SU-DHL-6 (cell line): ENCODE measurements at regions not wholly inside any gene's neighbourhood (a gene's known extent, or its start where the extent isn't known, plus 50 kb on each side); places are given as distances from the start of the nearest gene placed in this dataset.

Experiments used
- H2AFZ ChIP-seq: fragments of 200-600 bp; sonication (generic); 2 replicates; pipeline ENCODE4 v1.6.1; 2014; ENCODE audit warnings: low read depth, mild to moderate bottlenecking, moderate library complexity, mixed read lengths, antibody characterized with exemption, low read length; ENCODE audit not compliant: severe bottlenecking
- H3F3A ChIP-seq: fragments of 200-600 bp; shearing (Covaris generic); 2 replicates; pipeline ENCODE4 v1.6.0; 2016; ENCODE audit warnings: antibody characterized with exemption, mild to moderate bottlenecking; ENCODE audit not compliant: insufficient read depth
- H3K27ac ChIP-seq: fragments of 200-600 bp; sonication (generic); 2 replicates; pipeline ENCODE4 v1.5.1; 2016; ENCODE audit warnings: low read depth, mild to moderate bottlenecking, low read length, moderate library complexity, mixed read lengths
- H3K27me3 ChIP-seq: fragments of 200-600 bp; sonication (generic), shearing (Covaris generic); 2 replicates; pipeline ENCODE4 v1.6.0; 2014; ENCODE audit warnings: mild to moderate bottlenecking, low read length
- H3K36me3 ChIP-seq: fragments of 200-600 bp; sonication (generic); 2 replicates; pipeline ENCODE4 v1.6.1; 2014; ENCODE audit warnings: mild to moderate bottlenecking, low read length, mixed read lengths
- H3K4me2 ChIP-seq: fragments of 300-600, 200-600 bp; shearing (Covaris generic), sonication (generic); 2 replicates; pipeline ENCODE4 v1.6.0; 2014; ENCODE audit warnings: low read length, low read depth, mild to moderate bottlenecking; ENCODE audit not compliant: poor library complexity, severe bottlenecking
- H3K4me3 ChIP-seq: fragments of 200-600 bp; sonication (generic); 2 replicates; pipeline ENCODE4 v1.5.1; 2014; ENCODE audit warnings: antibody characterized with exemption, low read length, mild to moderate bottlenecking, mixed read lengths; ENCODE audit not compliant: insufficient read depth, poor library complexity, severe bottlenecking
- H3K79me2 ChIP-seq: fragments of 200-600 bp; sonication (generic); 2 replicates; pipeline ENCODE4 v1.6.1; 2014; ENCODE audit warnings: mild to moderate bottlenecking, low read length, moderate library complexity; ENCODE audit not compliant: insufficient read depth
- H3K9ac ChIP-seq: fragments of 200-600 bp; sonication (generic); 2 replicates; pipeline ENCODE4 v1.7.0; 2014; ENCODE audit warnings: mild to moderate bottlenecking, low read length
- H3K9me2 ChIP-seq: fragments of 200-600 bp; sonication (generic); replicated peaks from 2 replicates; pipeline ENCODE4 v1.6.1; 2014; ENCODE audit warnings: low read length; ENCODE audit not compliant: insufficient read depth
- H3K9me3 ChIP-seq: fragments of 200-600 bp; sonication (generic); 2 replicates; pipeline ENCODE4 v1.6.1; 2014; ENCODE audit warnings: low read length, mixed read lengths; ENCODE audit not compliant: insufficient read depth
- H4K20me1 ChIP-seq: fragments of 200-600 bp; sonication (generic); 2 replicates; pipeline ENCODE4 v1.6.1; 2014; ENCODE audit warnings: low read depth, mild to moderate bottlenecking, antibody characterized with exemption, low read length, moderate library complexity, mixed read lengths
- EZH2phosphoT487 ChIP-seq: fragments of 200-600 bp; sonication (generic), shearing (Covaris generic); conservative IDR thresholded peaks from 2 replicates; pipeline ENCODE4 v1.6.1; 2018; ENCODE audit warnings: mild to moderate bottlenecking, antibody characterized with exemption, low read length, moderate library complexity, mixed read lengths
- TF ChIP-seq, protein P1 (sequence below): fragments of 200-600 bp; sonication (generic); IDR thresholded peaks from one replicate; pipeline ENCODE4 v1.5.1; 2017; ENCODE audit warnings: antibody characterized with exemption, mild to moderate bottlenecking, low read length, moderate library complexity; ENCODE audit not compliant: insufficient read depth, poor library complexity, severe bottlenecking

GRCh38 chr3:117989982-117990381, 1044.7 kb downstream of the IGSF11 start:
- Histone ChIP-seq H3K27me3 (no peaks in the 10 kb centered on the region), H3K4me2 (no peak overlapping the region), H4K20me1 (no peaks in the 10 kb centered on the region), H3F3A (no peaks in the 10 kb centered on the region), H3K79me2 (no peaks in the 10 kb centered on the region), H3K9me3 (no peaks in the 10 kb centered on the region), H2AFZ (no peak overlapping the region), H3K4me3 (no peak overlapping the region), H3K9ac (no peak overlapping the region), H3K9me2 (no peaks in the 10 kb centered on the region), H3K27ac (no peak overlapping the region), H3K36me3 (no peaks in the 10 kb centered on the region)
- TF ChIP-seq EZH2phosphoT487 = no peak
- TF ChIP-seq, protein P1, sequence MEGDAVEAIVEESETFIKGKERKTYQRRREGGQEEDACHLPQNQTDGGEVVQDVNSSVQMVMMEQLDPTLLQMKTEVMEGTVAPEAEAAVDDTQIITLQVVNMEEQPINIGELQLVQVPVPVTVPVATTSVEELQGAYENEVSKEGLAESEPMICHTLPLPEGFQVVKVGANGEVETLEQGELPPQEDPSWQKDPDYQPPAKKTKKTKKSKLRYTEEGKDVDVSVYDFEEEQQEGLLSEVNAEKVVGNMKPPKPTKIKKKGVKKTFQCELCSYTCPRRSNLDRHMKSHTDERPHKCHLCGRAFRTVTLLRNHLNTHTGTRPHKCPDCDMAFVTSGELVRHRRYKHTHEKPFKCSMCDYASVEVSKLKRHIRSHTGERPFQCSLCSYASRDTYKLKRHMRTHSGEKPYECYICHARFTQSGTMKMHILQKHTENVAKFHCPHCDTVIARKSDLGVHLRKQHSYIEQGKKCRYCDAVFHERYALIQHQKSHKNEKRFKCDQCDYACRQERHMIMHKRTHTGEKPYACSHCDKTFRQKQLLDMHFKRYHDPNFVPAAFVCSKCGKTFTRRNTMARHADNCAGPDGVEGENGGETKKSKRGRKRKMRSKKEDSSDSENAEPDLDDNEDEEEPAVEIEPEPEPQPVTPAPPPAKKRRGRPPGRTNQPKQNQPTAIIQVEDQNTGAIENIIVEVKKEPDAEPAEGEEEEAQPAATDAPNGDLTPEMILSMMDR = no peak

DNA sequence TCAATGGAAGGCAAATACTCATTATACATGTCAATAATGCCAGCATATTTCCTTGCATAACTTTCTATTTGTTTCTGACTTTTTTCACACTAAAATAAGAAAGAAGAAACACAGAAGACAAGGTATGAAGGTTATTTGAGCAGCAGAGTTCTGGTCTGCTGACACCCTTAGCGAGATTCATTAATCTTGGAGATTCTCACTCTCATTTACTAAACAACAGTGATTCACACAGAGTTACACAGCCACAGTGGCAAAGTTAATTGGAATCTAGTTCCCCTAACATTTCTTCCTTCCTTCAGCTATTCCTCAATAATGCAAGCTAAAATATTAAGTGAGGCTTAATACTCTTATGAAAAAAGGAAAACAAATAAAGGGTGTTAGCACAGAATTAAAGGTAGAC, 1044.0 kb downstream of the IGSF11 start:
- Histone ChIP-seq H3K27me3 (no peaks in the 10 kb centered on the region), H3K9ac (no peak overlapping the region), H2AFZ (no peak overlapping the region), H3K4me2 (no peak overlapping the region), H3F3A (no peaks in the 10 kb centered on the region), H3K27ac (no peak overlapping the region), H4K20me1 (no peaks in the 10 kb centered on the region), H3K4me3 (no peak overlapping the region), H3K9me2 (no peaks in the 10 kb centered on the region), H3K9me3 (no peaks in the 10 kb centered on the region), H3K79me2 (no peaks in the 10 kb centered on the region), H3K36me3 (no peaks in the 10 kb centered on the region)
- no peak for TF ChIP-seq EZH2phosphoT487
- TF ChIP-seq, protein P1 = no peak

DNA sequence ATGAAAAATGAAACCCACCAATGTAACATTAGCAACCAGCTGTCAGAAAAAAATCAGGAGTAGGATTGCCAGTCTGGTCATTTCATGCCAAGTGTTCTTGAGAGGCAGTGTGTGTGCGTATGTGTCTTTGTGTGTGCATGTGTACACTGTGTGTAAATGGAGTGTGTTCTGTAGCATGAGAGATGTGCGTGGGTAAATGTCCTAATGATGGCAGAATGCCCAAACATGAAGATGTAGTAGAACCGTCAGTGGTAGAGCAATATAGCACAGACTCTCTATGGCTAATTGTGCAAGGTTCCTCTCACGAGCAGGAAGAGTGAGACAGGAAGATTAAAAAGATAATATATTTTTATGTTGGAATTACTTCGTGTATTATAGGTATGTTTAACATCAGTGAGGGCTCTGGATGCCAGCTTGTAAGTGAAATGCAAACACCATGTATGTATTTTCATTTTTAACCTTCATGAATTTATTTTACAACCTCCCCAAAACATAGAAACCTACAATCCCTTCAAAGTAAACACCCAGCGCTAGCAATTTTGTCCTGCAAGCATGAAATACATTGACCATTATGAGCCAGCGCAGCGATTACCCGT, 1038.7 kb downstream of the IGSF11 start:
- H3K27ac ChIP-seq = no peak overlapping the region
- H3K36me3 ChIP-seq = no peaks in the 10 kb centered on the region
- no peak overlapping the region for H3K4me2 ChIP-seq
- no peaks in the 10 kb centered on the region for H4K20me1 ChIP-seq
- H3K4me3 ChIP-seq = no peak overlapping the region
- H3K79me2 ChIP-seq = no peaks in the 10 kb centered on the region
- no peaks in the 10 kb centered on the region for H3K9me3 ChIP-seq
- TF ChIP-seq, protein P1 = no peak
- TF ChIP-seq EZH2phosphoT487 = no peak
- H3K9me2 ChIP-seq = no peaks in the 10 kb centered on the region
- H3F3A ChIP-seq = no peaks in the 10 kb centered on the region
- H2AFZ ChIP-seq = no peak overlapping the region
- H3K27me3 ChIP-seq = no peaks in the 10 kb centered on the region
- no peak overlapping the region for H3K9ac ChIP-seq
